IMR-90 (cell line): ENCODE measurements at regions not wholly inside any gene's neighbourhood (a gene's known extent, or its start where the extent isn't known, plus 50 kb on each side); places are given as distances from the start of the nearest gene placed in this dataset.

Experiments
- ATAC-seq: fragments of 200-7000 bp; cut with Tn5 transposase; 2 replicates; pipeline ENCODE4 v1.9.1; 2020; ENCODE audit warnings: low read depth, mild to moderate bottlenecking, moderate library complexity
- BruUV-seq: library from RNA; stranded (reverse); fragments of 400-500 nt; replicated peaks from 2 replicates; lab custom pipeline; 2021; lab: Mats Ljungman, UMichigan
- CTCF ChIA-PET: fragments of 300-600 bp; formaldehyde crosslinking; extraction: SDS; loops from one replicate; lab custom pipeline; 2021; ENCODE audit warnings: antibody characterized with exemption; lab: Yijun Ruan, JAX
- POLR2A ChIA-PET: fragments of 300-600 bp; sonication (Branson Sonifier 250); formaldehyde crosslinking; loops from one replicate; lab custom pipeline; 2022; ENCODE audit warnings: antibody characterized with exemption; ENCODE audit not compliant: unreplicated experiment; lab: Charles Lee
- DNase-seq: peaks from one replicate; pipeline ENCODE4 v3.0.0; 2013
- H2AFZ ChIP-seq: replicated peaks from 2 replicates; pipeline ENCODE3; 2013; ENCODE audit warnings: low read length, mild to moderate bottlenecking; ENCODE audit not compliant: poor library complexity
- H2AK5ac ChIP-seq: 2 replicates; pipeline ENCODE4 v1.6.1; 2013; ENCODE audit warnings: low read depth, low read length, inconsistent platforms
- H2AK9ac ChIP-seq: replicated peaks from 2 replicates; pipeline ENCODE3; 2013; ENCODE audit warnings: mild to moderate bottlenecking, low read depth, low read length, moderate library complexity; ENCODE audit not compliant: poor library complexity
- H2BK120ac ChIP-seq: 2 replicates; pipeline ENCODE4 v1.6.1; 2013; ENCODE audit warnings: low read depth, low read length, inconsistent platforms
- H2BK15ac ChIP-seq: 3 replicates; pipeline ENCODE4 v1.6.1; 2013; ENCODE audit warnings: low read depth, low read length, inconsistent platforms
- H2BK20ac ChIP-seq: 2 replicates; pipeline ENCODE4 v1.6.1; 2013; ENCODE audit warnings: low read depth, mild to moderate bottlenecking, inconsistent platforms, low read length, moderate library complexity
- H2BK5ac ChIP-seq: 2 replicates; pipeline ENCODE4 v1.6.1; 2013; ENCODE audit warnings: mild to moderate bottlenecking, low read depth, low read length, inconsistent platforms; ENCODE audit not compliant: poor library complexity, severe bottlenecking
- H3K14ac ChIP-seq: replicated peaks from 2 replicates; pipeline ENCODE4 v1.6.1; 2013; ENCODE audit warnings: low read depth, low read length, inconsistent platforms
- H3K18ac ChIP-seq: 2 replicates; pipeline ENCODE4 v1.6.1; 2013; ENCODE audit warnings: low read depth, low read length, control low read depth
- H3K23ac ChIP-seq: 2 replicates; pipeline ENCODE4 v1.6.1; 2013; ENCODE audit warnings: low read depth, low read length, inconsistent platforms
- H3K27ac ChIP-seq: 2 replicates; pipeline ENCODE4 v1.5.1; 2013; ENCODE audit warnings: mild to moderate bottlenecking, control low read depth, low read length; ENCODE audit not compliant: insufficient read depth
- H3K27me3 ChIP-seq: 2 replicates; pipeline ENCODE4 v1.6.1; 2013; ENCODE audit warnings: low read length; ENCODE audit not compliant: control insufficient read depth, insufficient read depth
- H3K36me3 ChIP-seq: 2 replicates; pipeline ENCODE4 v1.6.1; 2013; ENCODE audit warnings: low read length, mixed read lengths; ENCODE audit not compliant: control insufficient read depth, insufficient read depth
- H3K4ac ChIP-seq: 2 replicates; pipeline ENCODE4 v1.6.1; 2013; ENCODE audit warnings: low read depth, low read length, inconsistent platforms
- H3K4me1 ChIP-seq: 2 replicates; pipeline ENCODE4 v1.6.1; 2013; ENCODE audit warnings: low read length, mixed read lengths; ENCODE audit not compliant: control insufficient read depth, insufficient read depth
- H3K4me2 ChIP-seq: 2 replicates; pipeline ENCODE4 v1.6.1; 2013; ENCODE audit warnings: low read depth, mild to moderate bottlenecking, control low read depth, low read length, moderate library complexity
- H3K4me3 ChIP-seq: 2 replicates; pipeline ENCODE4 v1.5.1; 2013; ENCODE audit warnings: low read depth, mild to moderate bottlenecking, control low read depth, low read length, moderate library complexity; ENCODE audit not compliant: insufficient read depth
- H3K56ac ChIP-seq: 2 replicates; pipeline ENCODE4 v1.6.1; 2013; ENCODE audit warnings: low read length, inconsistent platforms; ENCODE audit not compliant: insufficient read depth; ENCODE audit errors: extremely low read depth
- H3K79me1 ChIP-seq, 2 experiments: 2 replicates each; pipeline ENCODE4 v1.6.1; 2013; ENCODE audit warnings: low read length in 2 of 2, inconsistent platforms in 1 of 2, low read depth in 1 of 2
- H3K9ac ChIP-seq: 2 replicates; pipeline ENCODE4 v1.6.1; 2013; ENCODE audit warnings: low read depth, low read length, control low read depth
- H3K9me1 ChIP-seq: 2 replicates; pipeline ENCODE4 v1.6.1; 2013; ENCODE audit warnings: low read length, inconsistent platforms; ENCODE audit not compliant: insufficient read depth
- H3K9me3 ChIP-seq: 2 replicates; pipeline ENCODE4 v1.6.1; 2013; ENCODE audit warnings: low read length; ENCODE audit not compliant: control insufficient read depth, insufficient read depth
- H4K20me1 ChIP-seq: 2 replicates; pipeline ENCODE4 v1.6.1; 2013; ENCODE audit warnings: low read length, inconsistent platforms; ENCODE audit not compliant: insufficient read depth
- H4K5ac ChIP-seq: 2 replicates; pipeline ENCODE4 v1.6.1; 2013; ENCODE audit warnings: mild to moderate bottlenecking, low read depth, low read length, control low read depth
- H4K8ac ChIP-seq, 2 experiments: 2 replicates each; pipeline ENCODE4 v1.6.1; 2013; ENCODE audit warnings: low read depth in 2 of 2, low read length in 2 of 2, control low read depth in 1 of 2, inconsistent platforms in 1 of 2
- H4K91ac ChIP-seq: 2 replicates; pipeline ENCODE4 v1.6.1; 2013; ENCODE audit warnings: low read depth, low read length, inconsistent platforms; ENCODE audit not compliant: insufficient read depth
- BHLHE40 ChIP-seq: fragments of 150-350 bp; IDR thresholded peaks from 2 replicates; pipeline ENCODE4 v1.6.1; 2016; ENCODE audit warnings: mild to moderate bottlenecking, low read depth, low read length
- CEBPB ChIP-seq: IDR thresholded peaks from 2 replicates; pipeline ENCODE4 v1.6.1; 2012; ENCODE audit warnings: low read depth, low read length, improper control_type of control experiment
- CTCF ChIP-seq: conservative IDR thresholded peaks from 2 replicates; pipeline ENCODE4 v1.5.1; 2012; ENCODE audit warnings: mild to moderate bottlenecking, low read depth, low read length, improper control_type of control experiment
- FOS ChIP-seq: fragments of 150-350 bp; IDR thresholded peaks from 2 replicates; pipeline ENCODE4 v1.6.1; 2016; ENCODE audit warnings: low read depth, low read length
- MXI1 ChIP-seq: IDR thresholded peaks from 2 replicates; pipeline ENCODE4 v1.6.1; 2012; ENCODE audit warnings: low read depth, mild to moderate bottlenecking, low read length, moderate library complexity, borderline replicate concordance
- NFE2L2 ChIP-seq: fragments of 150-350 bp; IDR thresholded peaks from 2 replicates; pipeline ENCODE4 v1.6.1; 2016; ENCODE audit warnings: low read depth, mild to moderate bottlenecking, low read length
- RAD21 ChIP-seq: IDR thresholded peaks from 2 replicates; pipeline ENCODE4 v1.6.1; 2012; ENCODE audit warnings: low read length, improper control_type of control experiment
- RFX5 ChIP-seq: IDR thresholded peaks from 2 replicates; pipeline ENCODE4 v1.8.0; 2012; ENCODE audit warnings: low read depth, mild to moderate bottlenecking, low read length, moderate library complexity
- WGBS, 2 experiments: methylation state at CpG; one replicate each; pipeline versions ENCODE4 v1.1.5 to v1.1.7; 2013; ENCODE audit warnings: missing lambda C conversion rate in 2 of 2; ENCODE audit not compliant: insufficient read length in 1 of 2; ENCODE audit errors: extremely low coverage in 2 of 2; 5-methylcytosine and 5-hydroxymethylcytosine counted together
- dilution Hi-C: fragments of 300-500 bp; cut with HindIII; formaldehyde crosslinking; loops from one replicate; pipeline ENCODE4 v1.14.3; 2018; ENCODE audit warnings: low sequenced_read_pairs; ENCODE audit not compliant: unreplicated experiment
- in situ Hi-C: fragments of 300-500 bp; cut with MboI; formaldehyde crosslinking; loops from 3 replicates; pipeline ENCODE4 v1.14.3; 2019; ENCODE audit warnings: low sequenced_read_pairs, inconsistent platforms, mixed read lengths
- intact Hi-C: fragments of 100-400 bp; cut with micrococcal nuclease; formaldehyde crosslinking; loops from 2 replicates; pipeline ENCODE4 v1.10.0; 2022

- ATAC-seq (no peak), DNase-seq (no peak)
- Histone ChIP-seq H3K9me1 (no peaks in the 10 kb centered on the region), H2AFZ (no peak overlapping the region), H3K23ac (no peak overlapping the region), H2BK15ac (no peak overlapping the region), H3K9ac (no peak overlapping the region), H3K79me1 (no peaks in the 10 kb centered on the region), H2BK5ac (no peak overlapping the region), H3K4me3 (no peak overlapping the region), H3K18ac (no peak overlapping the region), H4K8ac (no peak overlapping the region), H3K27ac (no peak overlapping the region), H4K5ac (no peak overlapping the region), H4K91ac (no peak overlapping the region), H3K56ac (no peak overlapping the region), H3K4me2 (no peak overlapping the region), H3K27me3 (no peaks in the 10 kb centered on the region), H2AK5ac (no peak overlapping the region), H2BK120ac (no peak overlapping the region), H3K4me1 (no peaks in the 10 kb centered on the region), H3K36me3 (no peaks in the 10 kb centered on the region), H3K14ac (no peak overlapping the region), H2AK9ac (no peak overlapping the region), H2BK20ac (no peak overlapping the region), H4K20me1 (no peaks in the 10 kb centered on the region), H3K4ac (no peak overlapping the region), H3K9me3 (peaks cover 25% of the 10 kb centered on the region)
- ChIA-PET CTCF (no interaction called here), POLR2A (no interaction called here)
- dilution Hi-C loops (no loop called here), intact Hi-C loops (no loop called here), in situ Hi-C loops (no loop called here)
- whole genome bisulfite sequencing, 2 experiments, result no CpG with 5 or more reads among the region's 1 CpG
- BruUV-seq, result no TSS peak
- TF ChIP-seq CEBPB (no peak), MXI1 (no peak), FOS (no peak), RAD21 (no peak), RFX5 (no peak), CTCF (no peak), NFE2L2 (no peak), BHLHE40 (no peak)
These were observed 76.6 kb upstream of the SOX1 start for GRCh38 chr13:111990362-111990761.
